IgD-negative memory B cell (primary cell): ENCODE measurements at regions not wholly inside any gene's neighbourhood (a gene's known extent, or its start where the extent isn't known, plus 50 kb on each side); places are given as distances from the start of the nearest gene placed in this dataset.

Experiments used
- H3K27ac Mint-ChIP-seq, 3 donors: one replicate each; pipeline ENCODE4 v1.8.0; 2020 to 2022; ENCODE audit warnings: mild to moderate bottlenecking in 3 of 3, mixed read lengths in 3 of 3, moderate library complexity in 1 of 3
- H3K27me3 Mint-ChIP-seq: one replicate; pipeline ENCODE4 v1.8.0; 2021; ENCODE audit warnings: mixed read lengths
- H3K36me3 Mint-ChIP-seq: one replicate; pipeline ENCODE4 v1.8.0; 2020; ENCODE audit warnings: mild to moderate bottlenecking, mixed read lengths
- H3K4me1 Mint-ChIP-seq, 3 donors: one replicate each; pipeline ENCODE4 v1.8.0; 2020 to 2022; ENCODE audit warnings: mixed read lengths in 3 of 3, mild to moderate bottlenecking in 1 of 3
- H3K4me3 Mint-ChIP-seq, 4 donors: one replicate each; pipeline ENCODE4 v1.8.0; 2020 to 2022; ENCODE audit warnings: mild to moderate bottlenecking in 4 of 4, mixed read lengths in 4 of 4, moderate library complexity in 3 of 4
- H3K9me3 Mint-ChIP-seq, 3 donors: one replicate each; pipeline ENCODE4 v1.8.0; 2020 to 2021; ENCODE audit warnings: mixed read lengths in 3 of 3, mild to moderate bottlenecking in 1 of 3

- Mint-ChIP-seq H3K9me3 (no peaks in the 10 kb centered on the region), H3K4me1 (no peaks in the 10 kb centered on the region), H3K27me3 (peaks cover 15% of the 10 kb centered on the region), H3K4me3 (no peak overlapping the region), H3K27ac (no peak overlapping the region), H3K36me3 (no peaks in the 10 kb centered on the region)
These were observed 475.7 kb upstream of the TNC start for GRCh38 chr9:115593587-115594091.

GRCh38 chr9:115594557-115594956 is 476.6 kb upstream of the TNC start:
- no peaks in the 10 kb centered on the region for H3K36me3 Mint-ChIP-seq
- H3K27ac Mint-ChIP-seq: no peak overlapping the region
- no peak overlapping the region for H3K4me3 Mint-ChIP-seq
- peaks cover 15% of the 10 kb centered on the region for H3K27me3 Mint-ChIP-seq
- no peaks in the 10 kb centered on the region for H3K9me3 Mint-ChIP-seq
- H3K4me1 Mint-ChIP-seq: no peaks in the 10 kb centered on the region

- Mint-ChIP-seq H3K27ac (no peak overlapping the region), H3K36me3 (no peaks in the 10 kb centered on the region), H3K27me3 (peaks cover 17% of the 10 kb centered on the region), H3K4me3 (no peak overlapping the region), H3K4me1 (no peaks in the 10 kb centered on the region), H3K9me3 (no peaks in the 10 kb centered on the region)
These were observed 478.2 kb upstream of the TNC start for GRCh38 chr9:115596021-115596745.

- H3K9me3 Mint-ChIP-seq: no peaks in the 10 kb centered on the region
- no peak overlapping the region for H3K27ac Mint-ChIP-seq
- H3K27me3 Mint-ChIP-seq: peaks cover 17% of the 10 kb centered on the region
- H3K4me3 Mint-ChIP-seq: no peak overlapping the region
- H3K4me1 Mint-ChIP-seq: no peaks in the 10 kb centered on the region
- no peaks in the 10 kb centered on the region for H3K36me3 Mint-ChIP-seq
These were observed 478.8 kb upstream of the TNC start for GRCh38 chr9:115596746-115597080.

- H3K9me3 Mint-ChIP-seq: no peaks in the 10 kb centered on the region
- no peak overlapping the region for H3K4me3 Mint-ChIP-seq
- H3K4me1 Mint-ChIP-seq: no peaks in the 10 kb centered on the region
- peaks cover 17% of the 10 kb centered on the region for H3K27me3 Mint-ChIP-seq
- no peak overlapping the region for H3K27ac Mint-ChIP-seq
- H3K36me3 Mint-ChIP-seq: no peaks in the 10 kb centered on the region
These were observed 479.5 kb upstream of the TNC start for GRCh38 chr9:115597330-115597895.

GRCh38 chr9:115598751-115599150 is 480.8 kb upstream of the TNC start:
- no peak overlapping the region for H3K4me3 Mint-ChIP-seq
- no peaks in the 10 kb centered on the region for H3K4me1 Mint-ChIP-seq
- H3K9me3 Mint-ChIP-seq: no peaks in the 10 kb centered on the region
- no peaks in the 10 kb centered on the region for H3K36me3 Mint-ChIP-seq
- no peak overlapping the region for H3K27ac Mint-ChIP-seq
- H3K27me3 Mint-ChIP-seq: peaks cover 17% of the 10 kb centered on the region

GRCh38 chr9:115599898-115600297 is 481.9 kb upstream of the TNC start:
- Mint-ChIP-seq H3K27ac (no peak overlapping the region), H3K4me1 (no peaks in the 10 kb centered on the region), H3K36me3 (no peaks in the 10 kb centered on the region), H3K9me3 (no peaks in the 10 kb centered on the region), H3K4me3 (no peak overlapping the region), H3K27me3 (peaks cover 11% of the 10 kb centered on the region)

GRCh38 chr9:115601434-115601833 is 483.5 kb upstream of the TNC start:
- Mint-ChIP-seq H3K36me3 (no peaks in the 10 kb centered on the region), H3K9me3 (no peaks in the 10 kb centered on the region), H3K4me1 (no peaks in the 10 kb centered on the region), H3K27me3 (peaks cover 3% of the 10 kb centered on the region), H3K27ac (no peak overlapping the region), H3K4me3 (no peak overlapping the region)

- Mint-ChIP-seq H3K27ac (no peak overlapping the region), H3K4me1 (no peaks in the 10 kb centered on the region), H3K4me3 (no peak overlapping the region), H3K36me3 (no peaks in the 10 kb centered on the region), H3K27me3 (no peaks in the 10 kb centered on the region), H3K9me3 (no peaks in the 10 kb centered on the region)
These were observed 487.0 kb upstream of the TNC start for GRCh38 chr9:115604831-115605483.

- H3K36me3 Mint-ChIP-seq: no peaks in the 10 kb centered on the region
These were observed 488.9 kb upstream of the TNC start for GRCh38 chr9:115606838-115607237.

GRCh38 chr9:115614326-115614999 is 496.5 kb upstream of the TNC start:
- peaks cover 10% of the 10 kb centered on the region for H3K27me3 Mint-ChIP-seq
- no peaks in the 10 kb centered on the region for H3K4me1 Mint-ChIP-seq
- H3K36me3 Mint-ChIP-seq: no peaks in the 10 kb centered on the region
- H3K9me3 Mint-ChIP-seq: peaks cover 0 to 7% (median 0%) of the 10 kb centered on the region in 3 donors
- no peak overlapping the region for H3K27ac Mint-ChIP-seq
- H3K4me3 Mint-ChIP-seq: no peak overlapping the region

More at GRCh38 chr9:115606838-115607237, 488.9 kb upstream of the TNC start:
- Mint-ChIP-seq H3K27ac (no peak overlapping the region), H3K9me3 (no peaks in the 10 kb centered on the region), H3K27me3 (no peaks in the 10 kb centered on the region), H3K4me3 (no peak overlapping the region), H3K4me1 (no peaks in the 10 kb centered on the region)

GRCh38 chr9:115615000-115615401 is 497.0 kb upstream of the TNC start:
- Mint-ChIP-seq H3K27me3 (peaks cover 10% of the 10 kb centered on the region), H3K27ac (no peak overlapping the region), H3K4me3 (no peak overlapping the region), H3K9me3 (peaks cover 0 to 8% (median 0%) of the 10 kb centered on the region in 3 donors), H3K36me3 (no peaks in the 10 kb centered on the region), H3K4me1 (peaks cover 0 to under 1% (median 0%) of the 10 kb centered on the region in 3 donors)

- Mint-ChIP-seq H3K27me3 (peaks cover 10% of the 10 kb centered on the region), H3K4me3 (no peak overlapping the region), H3K9me3 (peaks cover 0 to 9% (median under 1%) of the 10 kb centered on the region in 3 donors), H3K4me1 (peaks cover 0 to 3% (median 0%) of the 10 kb centered on the region in 3 donors), H3K36me3 (peaks cover 4% of the 10 kb centered on the region), H3K27ac (no peak overlapping the region)
These were observed 498.1 kb upstream of the TNC start for GRCh38 chr9:115615821-115616665.

- peaks cover 0 to 3% (median 0%) of the 10 kb centered on the region in 3 donors for H3K4me1 Mint-ChIP-seq
- peaks cover 10% of the 10 kb centered on the region for H3K27me3 Mint-ChIP-seq
- H3K36me3 Mint-ChIP-seq: peaks cover 4% of the 10 kb centered on the region
- H3K4me3 Mint-ChIP-seq: no peak overlapping the region
- peaks cover 0 to 14% (median 2%) of the 10 kb centered on the region in 3 donors for H3K9me3 Mint-ChIP-seq
- no peak overlapping the region for H3K27ac Mint-ChIP-seq
These were observed 498.8 kb upstream of the TNC start for GRCh38 chr9:115616666-115617239.
